Endothelial cell of umbilical vein (primary cell): ENCODE measurements at regions not wholly inside any gene's neighbourhood (a gene's known extent, or its start where the extent isn't known, plus 50 kb on each side); places are given as distances from the start of the nearest gene placed in this dataset.

Experiments used
- BruUV-seq: library from RNA; stranded (reverse); fragments of 400-500 nt; replicated peaks from 2 replicates; lab custom pipeline; 2021; lab: Mats Ljungman, UMichigan
- CTCF ChIA-PET: fragments of 300-600, 350-600 bp; sonication (Branson Sonifier 250); formaldehyde crosslinking; loops from one replicate; lab custom pipeline; 2021; ENCODE audit warnings: antibody characterized with exemption, inconsistent platforms; lab: Charles Lee
- POLR2A ChIA-PET: fragments of 300-600, 350-600 bp; sonication (Branson Sonifier 250); formaldehyde crosslinking; loops from one replicate; lab custom pipeline; 2021; ENCODE audit warnings: antibody characterized with exemption, inconsistent platforms; lab: Charles Lee
- DNase-seq: peaks from one replicate; pipeline ENCODE4 v3.0.0-alpha.2; 2011; ENCODE audit warnings: low read depth, low spot score
- FAIRE-seq: peaks from 2 replicates; lab custom pipeline; 2011; peaks lifted over from hg19 to GRCh38; lab: Jason Lieb, UNC
- H2AFZ ChIP-seq: 2 replicates; pipeline ENCODE4 v1.6.0; 2012; ENCODE audit warnings: low read depth, low read length, control low read depth, inconsistent platforms
- H3K27ac ChIP-seq: 2 replicates; pipeline ENCODE4 v1.5.1; 2011; ENCODE audit warnings: low read depth, mild to moderate bottlenecking, control low read depth, low read length, moderate library complexity; ENCODE audit not compliant: insufficient read depth
- H3K27me3 ChIP-seq, 2 experiments: 2 replicates each; pipeline versions ENCODE4 v1.6.0 to v1.6.1; 2011; ENCODE audit warnings: low read length in 2 of 2, mixed read lengths in 1 of 2; ENCODE audit not compliant: control insufficient read depth in 2 of 2, insufficient read depth in 2 of 2
- H3K36me3 ChIP-seq, 2 experiments: 2 replicates in 1 of 2; 3 replicates in 1 of 2; pipeline ENCODE4 v1.5.1; 2011; ENCODE audit warnings: low read length in 2 of 2, mild to moderate bottlenecking in 1 of 2, moderate library complexity in 1 of 2; ENCODE audit not compliant: control insufficient read depth in 2 of 2, insufficient read depth in 2 of 2; ENCODE audit errors: extremely low read depth in 1 of 2
- H3K4me1 ChIP-seq: 3 replicates; pipeline ENCODE4 v1.5.1; 2011; ENCODE audit warnings: mild to moderate bottlenecking, low read length; ENCODE audit not compliant: control insufficient read depth, insufficient read depth; ENCODE audit errors: extremely low read depth
- H3K4me2 ChIP-seq: 2 replicates; pipeline ENCODE4 v1.6.1; 2011; ENCODE audit warnings: low read length, control low read depth, mixed read lengths; ENCODE audit not compliant: insufficient read depth
- H3K4me3 ChIP-seq, 3 experiments: fragments of 200-600 bp in 1 of 3; sonication (generic), shearing (Covaris generic) in 1 of 3; replicated peaks in 1 of 3; 2 replicates each; pipeline ENCODE4 v1.5.1; 2011 to 2016; ENCODE audit warnings: control low read depth in 3 of 3, low read length in 3 of 3, mild to moderate bottlenecking in 2 of 3, inconsistent platforms in 1 of 3, low read depth in 1 of 3, moderate library complexity in 1 of 3; ENCODE audit not compliant: insufficient read depth in 1 of 3
- H3K79me2 ChIP-seq: 2 replicates; pipeline ENCODE4 v1.6.0; 2012; ENCODE audit warnings: low read length, inconsistent platforms; ENCODE audit not compliant: control insufficient read depth, insufficient read depth
- H3K9ac ChIP-seq: replicated peaks from 2 replicates; pipeline ENCODE3; 2011; ENCODE audit warnings: low read length, control low read depth; ENCODE audit not compliant: insufficient read depth; ENCODE audit errors: extremely low read depth
- H3K9me1 ChIP-seq: replicated peaks from 3 replicates; pipeline ENCODE4 v1.6.0; 2011; ENCODE audit warnings: mild to moderate bottlenecking, low read length; ENCODE audit not compliant: control insufficient read depth, insufficient read depth; ENCODE audit errors: extremely low read depth
- H3K9me3 ChIP-seq: replicated peaks from 2 replicates; pipeline ENCODE4 v1.5.1; 2012; ENCODE audit warnings: low read length, inconsistent platforms; ENCODE audit not compliant: control insufficient read depth, insufficient read depth
- H4K20me1 ChIP-seq: replicated peaks from 2 replicates; pipeline ENCODE3; 2011; ENCODE audit warnings: mild to moderate bottlenecking, low read length; ENCODE audit not compliant: control insufficient read depth, insufficient read depth; ENCODE audit errors: extremely low read depth
- EZH2 ChIP-seq: IDR thresholded peaks from 2 replicates; pipeline ENCODE4 v1.6.1; 2012; ENCODE audit warnings: borderline replicate concordance, low read depth, mild to moderate bottlenecking, moderate library complexity, low read length, inconsistent platforms; ENCODE audit not compliant: severe bottlenecking
- FOS ChIP-seq: IDR thresholded peaks from 2 replicates; pipeline ENCODE4 v1.6.1; 2011; ENCODE audit warnings: mild to moderate bottlenecking, low read length, moderate library complexity, borderline replicate concordance; ENCODE audit not compliant: insufficient read depth
- GATA2 ChIP-seq: IDR thresholded peaks from 2 replicates; pipeline ENCODE4 v1.7.0; 2011; ENCODE audit warnings: low read depth, mild to moderate bottlenecking, moderate library complexity, mixed read lengths, low read length; ENCODE audit not compliant: insufficient read length, insufficient read depth
- JUN ChIP-seq: IDR thresholded peaks from 2 replicates; pipeline ENCODE4 v1.6.1; 2011; ENCODE audit warnings: borderline replicate concordance, low read depth; ENCODE audit not compliant: insufficient read length, insufficient read depth
- MYC ChIP-seq: IDR thresholded peaks from one replicate; pipeline ENCODE4 v1.6.1; 2011; ENCODE audit warnings: mild to moderate bottlenecking, low read depth, low read length
- POLR2A ChIP-seq: IDR thresholded peaks from 2 replicates; pipeline ENCODE4 v1.6.1; 2012; ENCODE audit warnings: low read depth, mild to moderate bottlenecking, control low read depth, low read length
- POLR2AphosphoS5 ChIP-seq: IDR thresholded peaks from 2 replicates; pipeline ENCODE4 v1.6.1; 2012; ENCODE audit warnings: low read depth, mild to moderate bottlenecking, control low read depth, low read length, moderate library complexity; ENCODE audit not compliant: insufficient read depth
- dilution Hi-C: fragments of 300-500 bp; cut with MboI; formaldehyde crosslinking; loops from one replicate; pipeline ENCODE4 v1.15.0; 2019; ENCODE audit warnings: low sequenced_read_pairs; ENCODE audit not compliant: extremely low pct_ligation_motif_present
- intact Hi-C: fragments of 100-400 bp; cut with micrococcal nuclease; formaldehyde crosslinking; loops from one replicate; pipeline ENCODE4 v1.10.0; 2022
- TF ChIP-seq, protein P1 (sequence below), 2 donors: IDR thresholded peaks; 1 replicate in 1 of 2; 2 replicates in 1 of 2; pipeline ENCODE4 v1.5.1; 2011; ENCODE audit warnings: low read length in 2 of 2, mild to moderate bottlenecking in 2 of 2, moderate library complexity in 2 of 2, control low read depth in 1 of 2, inconsistent platforms in 1 of 2, low read depth in 1 of 2; ENCODE audit not compliant: insufficient read depth in 1 of 2; ENCODE audit errors: extremely low read depth in 1 of 2
- TF ChIP-seq, protein P2 (sequence below): IDR thresholded peaks from 2 replicates; pipeline ENCODE4 v1.6.1; 2011; ENCODE audit not compliant: insufficient read depth, insufficient read length

DNA sequence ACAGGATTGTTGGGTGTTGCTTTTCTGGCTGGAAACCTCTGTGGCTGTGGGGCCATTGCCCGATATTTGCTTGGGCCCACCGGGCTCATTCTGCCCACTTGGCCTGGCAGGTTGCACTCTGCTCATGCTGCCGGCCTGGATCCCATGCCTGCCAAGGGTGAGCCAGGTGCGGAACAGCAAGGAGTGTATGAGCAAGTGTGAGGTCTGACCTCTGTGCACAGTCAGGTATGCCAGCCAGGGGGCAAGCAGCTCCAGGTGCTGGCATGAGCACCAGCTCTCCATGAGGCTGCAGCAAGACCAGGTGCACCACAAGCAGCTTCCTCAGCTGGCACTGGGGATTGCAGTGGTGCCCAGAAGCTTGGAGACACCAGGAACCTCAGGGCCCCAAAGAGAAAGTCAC lies 65.4 kb upstream of the KIF5B start:
- FAIRE-seq (no peak), DNase-seq (no peak)
- H3K36me3 ChIP-seq = no peaks in the 10 kb centered on the region
- no peaks in the 10 kb centered on the region for H3K9me3 ChIP-seq
- H2AFZ ChIP-seq = no peak overlapping the region
- H3K9me1 ChIP-seq = no peaks in the 10 kb centered on the region
- ChIA-PET CTCF (interaction anchor here (1.0 to 1.2 kb wide), 2 partner anchors 14 to 75 kb away, joined by 3 read pairs; no protein-coding TSS in a partner anchor), POLR2A (interaction anchor here (1.1 kb wide), 1 partner anchor 55 kb away, joined by 3 read pairs; no protein-coding TSS in a partner anchor)
- no peak overlapping the region for H3K9ac ChIP-seq
- H3K79me2 ChIP-seq = no peaks in the 10 kb centered on the region
- intact Hi-C loops (no loop called here), dilution Hi-C loops (no loop called here)
- no peaks in the 10 kb centered on the region for H3K4me1 ChIP-seq
- no TSS peak for BruUV-seq
- no peak overlapping the region for H3K4me2 ChIP-seq
- no peak overlapping the region for H3K4me3 ChIP-seq
- H3K27me3 ChIP-seq = peaks cover 6 to 7% of the 10 kb centered on the region in 2 experiments
- H3K27ac ChIP-seq = no peak overlapping the region
- TF ChIP-seq MYC = no peak
- no peak for TF ChIP-seq JUN
- TF ChIP-seq, protein P1, sequence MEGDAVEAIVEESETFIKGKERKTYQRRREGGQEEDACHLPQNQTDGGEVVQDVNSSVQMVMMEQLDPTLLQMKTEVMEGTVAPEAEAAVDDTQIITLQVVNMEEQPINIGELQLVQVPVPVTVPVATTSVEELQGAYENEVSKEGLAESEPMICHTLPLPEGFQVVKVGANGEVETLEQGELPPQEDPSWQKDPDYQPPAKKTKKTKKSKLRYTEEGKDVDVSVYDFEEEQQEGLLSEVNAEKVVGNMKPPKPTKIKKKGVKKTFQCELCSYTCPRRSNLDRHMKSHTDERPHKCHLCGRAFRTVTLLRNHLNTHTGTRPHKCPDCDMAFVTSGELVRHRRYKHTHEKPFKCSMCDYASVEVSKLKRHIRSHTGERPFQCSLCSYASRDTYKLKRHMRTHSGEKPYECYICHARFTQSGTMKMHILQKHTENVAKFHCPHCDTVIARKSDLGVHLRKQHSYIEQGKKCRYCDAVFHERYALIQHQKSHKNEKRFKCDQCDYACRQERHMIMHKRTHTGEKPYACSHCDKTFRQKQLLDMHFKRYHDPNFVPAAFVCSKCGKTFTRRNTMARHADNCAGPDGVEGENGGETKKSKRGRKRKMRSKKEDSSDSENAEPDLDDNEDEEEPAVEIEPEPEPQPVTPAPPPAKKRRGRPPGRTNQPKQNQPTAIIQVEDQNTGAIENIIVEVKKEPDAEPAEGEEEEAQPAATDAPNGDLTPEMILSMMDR (IDR thresholded peaks at IDR 0.05; ENCODE audit: extremely low read depth in 1 of 2, insufficient read depth in 1 of 2, low read depth in 1 of 2, low read length in 2 of 2) = no peak
- no peak for TF ChIP-seq FOS
- TF ChIP-seq GATA2 = no peak
- TF ChIP-seq POLR2A = no peak
- no peak for TF ChIP-seq POLR2AphosphoS5
- no peak for TF ChIP-seq EZH2
- TF ChIP-seq, protein P2, sequence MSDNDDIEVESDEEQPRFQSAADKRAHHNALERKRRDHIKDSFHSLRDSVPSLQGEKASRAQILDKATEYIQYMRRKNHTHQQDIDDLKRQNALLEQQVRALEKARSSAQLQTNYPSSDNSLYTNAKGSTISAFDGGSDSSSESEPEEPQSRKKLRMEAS = no peak
- no peaks in the 10 kb centered on the region for H4K20me1 ChIP-seq
